ENCODE measurements at regions not wholly inside any gene's neighbourhood (a gene's known extent, or its start where the extent isn't known, plus 50 kb on each side); places are given as distances from the start of the nearest gene placed in this dataset.

GRCh38 chr15:79195239-79195638 is 87.3 kb upstream of the ANKRD34C start:
- TF ChIP-seq POLR2AphosphoS5 (IDR thresholded peaks at IDR 0.05) (no peak), CTCF (IDR thresholded peaks at IDR 0.05; ENCODE audit: poor library complexity, severe bottlenecking) (no peak), REST (IDR thresholded peaks at IDR 0.05; ENCODE audit: borderline replicate concordance) (no peak), MXI1 (conservative IDR thresholded peaks at IDR 0.05; ENCODE audit: poor library complexity, severe bottlenecking) (no peak), RAD21 (conservative IDR thresholded peaks at IDR 0.05) (no peak), EZH2 (IDR thresholded peaks at IDR 0.05; ENCODE audit: borderline replicate concordance, insufficient read depth, low read length, poor library complexity, severe bottlenecking) (no peak), TAF1 (IDR thresholded peaks at IDR 0.05; ENCODE audit: low read depth) (no peak), EP300 (conservative IDR thresholded peaks at IDR 0.05; ENCODE audit: poor library complexity, severe bottlenecking) (no peak), SMC3 (conservative IDR thresholded peaks at IDR 0.05; ENCODE audit: poor library complexity) (no peak)

Data from neural cell (in vitro differentiated cells).